Stimulated activated naive CD8-positive, alpha-beta T cell treated with anti-CD3 and anti-CD28 coated beads, Interleukin-15, Interleukin-2, amounts not matched to agents 100 U/mL and 50 U/mL, for 24 hours (primary cell): ENCODE measurements at regions not wholly inside any gene's neighbourhood (a gene's known extent, or its start where the extent isn't known, plus 50 kb on each side); places are given as distances from the start of the nearest gene placed in this dataset.

Experiments
- ATAC-seq: fragments of 150-1000 bp; cut with Tn5 transposase; one replicate; pipeline ENCODE4 v1.10.0; 2021
- DNase-seq: peaks from one replicate; pipeline ENCODE4 v3.0.0; 2021

- ATAC-seq (no peak), DNase-seq (no peak)
Observed at GRCh38 chr3:23665741-23666140, 140.0 kb upstream of the UBE2E1 start.

DNA sequence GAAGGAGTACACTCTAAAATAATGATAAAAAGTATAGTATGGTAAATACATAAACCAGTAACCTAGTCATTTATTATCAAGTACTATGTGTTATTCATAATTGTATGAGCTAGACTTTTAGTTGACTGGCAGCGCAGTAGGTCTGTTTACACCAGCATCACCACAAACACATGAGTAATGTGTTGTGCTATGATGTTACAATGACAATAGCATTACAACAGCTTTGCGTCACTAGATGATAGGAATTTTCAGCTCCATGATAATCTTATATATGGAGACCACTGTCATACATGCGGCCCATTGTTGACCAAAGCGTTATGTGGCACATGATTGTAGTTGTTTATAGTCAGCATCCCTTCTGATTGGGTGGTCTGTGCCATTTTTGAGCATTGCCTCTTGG, 138.9 kb upstream of the UBE2E1 start:
- ATAC-seq (no peak), DNase-seq (no peak)

DNA sequence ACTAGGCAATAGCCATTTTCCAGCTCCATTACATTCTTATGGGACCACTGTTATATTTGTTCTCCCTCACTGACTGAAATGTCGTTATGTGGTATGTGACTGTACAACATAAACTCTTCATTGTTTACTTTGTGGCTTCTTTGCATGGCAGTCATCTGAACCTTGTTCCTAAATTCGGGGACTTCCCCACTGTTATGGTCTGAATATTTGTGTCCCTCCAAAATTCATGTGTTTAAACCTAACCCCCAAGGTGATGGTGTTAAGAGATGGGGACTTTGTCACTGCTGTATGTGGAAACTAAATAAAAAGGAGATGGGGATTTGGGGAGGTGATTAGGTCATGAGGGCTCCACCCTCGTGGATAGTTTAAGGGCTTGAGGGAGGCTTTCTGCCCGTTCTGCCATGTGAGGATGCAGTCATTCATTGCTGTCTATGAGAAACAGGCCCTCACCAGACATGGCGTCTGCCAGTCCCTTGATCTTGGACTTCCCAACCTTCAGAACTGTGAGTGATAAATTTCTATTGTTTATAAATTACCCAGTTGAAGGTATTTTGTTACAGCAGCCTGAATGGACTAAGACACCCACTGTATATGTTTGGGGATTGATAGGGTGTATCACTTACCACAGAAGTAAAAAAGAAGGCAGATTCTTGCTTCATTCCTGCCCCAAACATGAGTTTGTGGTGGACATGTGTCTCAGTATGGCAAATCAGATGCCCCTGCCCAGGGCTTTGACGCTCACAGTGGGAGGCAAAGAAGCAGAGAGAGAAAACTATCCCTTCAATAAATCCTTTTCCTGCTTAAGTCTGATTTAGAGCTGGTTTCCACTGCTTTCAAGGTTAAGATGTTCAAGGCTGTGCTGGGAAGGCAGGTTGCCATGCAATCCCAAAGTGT, 138.0 kb upstream of the UBE2E1 start:
- DNase-seq = no peak
- no peak for ATAC-seq

DNA sequence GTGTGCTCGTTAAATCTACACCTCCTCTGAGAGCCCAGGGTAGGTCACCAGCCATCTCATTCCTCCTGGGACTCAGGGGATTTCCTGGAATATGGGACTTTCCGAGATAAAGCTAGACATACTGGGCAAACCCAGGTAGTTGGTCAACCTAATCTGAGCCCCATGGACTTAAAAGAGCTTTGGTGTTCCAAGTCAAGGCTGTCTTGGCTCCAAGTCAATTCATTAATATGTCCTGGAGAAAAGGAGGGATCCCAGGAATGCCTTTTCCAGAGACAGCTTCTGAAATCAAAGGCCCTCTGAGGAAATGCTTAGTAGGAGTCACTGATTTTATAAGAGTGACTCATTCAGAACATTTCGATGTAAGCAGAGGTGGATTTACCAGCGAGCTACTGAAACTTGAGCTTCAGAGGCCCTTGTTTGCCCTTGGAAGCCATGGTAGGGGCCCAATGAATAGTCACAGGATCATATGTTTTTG, 137.3 kb upstream of the UBE2E1 start:
- ATAC-seq (no peak), DNase-seq (no peak)

DNA sequence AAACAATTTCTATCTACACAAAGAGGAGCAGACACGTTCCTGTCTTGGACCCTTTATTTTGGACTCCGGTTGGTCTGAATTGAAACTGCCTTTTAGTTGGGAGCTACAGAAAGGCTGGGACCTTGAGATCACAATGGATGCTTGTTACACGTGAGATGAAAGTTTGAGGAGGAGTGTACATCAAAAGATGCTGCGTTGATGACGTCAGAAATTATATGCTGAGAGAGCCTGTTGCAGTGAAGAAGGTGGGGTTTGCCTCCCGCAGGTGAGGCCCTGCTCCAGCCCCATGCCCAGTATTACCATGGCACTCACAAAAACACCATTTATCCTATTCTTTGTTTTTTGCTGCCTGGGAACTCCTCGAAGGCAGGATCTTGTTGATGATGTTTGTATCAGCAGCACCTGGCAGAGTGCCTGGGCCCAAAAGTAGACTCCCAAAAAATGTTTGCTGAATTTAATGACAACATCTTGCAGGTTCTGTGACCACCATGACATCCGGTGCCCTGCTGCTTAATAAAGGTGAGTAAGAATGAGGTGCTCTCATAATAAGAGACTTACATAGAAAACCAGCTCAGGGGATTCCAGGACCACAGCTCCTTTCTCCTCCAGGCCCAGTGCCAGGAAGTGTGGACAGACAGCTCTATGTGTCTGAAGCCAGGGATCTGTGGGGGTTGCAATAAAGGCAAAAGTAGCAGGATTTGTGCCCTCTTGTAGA, 136.1 kb upstream of the UBE2E1 start:
- ATAC-seq = no peak
- DNase-seq = no peak

DNA sequence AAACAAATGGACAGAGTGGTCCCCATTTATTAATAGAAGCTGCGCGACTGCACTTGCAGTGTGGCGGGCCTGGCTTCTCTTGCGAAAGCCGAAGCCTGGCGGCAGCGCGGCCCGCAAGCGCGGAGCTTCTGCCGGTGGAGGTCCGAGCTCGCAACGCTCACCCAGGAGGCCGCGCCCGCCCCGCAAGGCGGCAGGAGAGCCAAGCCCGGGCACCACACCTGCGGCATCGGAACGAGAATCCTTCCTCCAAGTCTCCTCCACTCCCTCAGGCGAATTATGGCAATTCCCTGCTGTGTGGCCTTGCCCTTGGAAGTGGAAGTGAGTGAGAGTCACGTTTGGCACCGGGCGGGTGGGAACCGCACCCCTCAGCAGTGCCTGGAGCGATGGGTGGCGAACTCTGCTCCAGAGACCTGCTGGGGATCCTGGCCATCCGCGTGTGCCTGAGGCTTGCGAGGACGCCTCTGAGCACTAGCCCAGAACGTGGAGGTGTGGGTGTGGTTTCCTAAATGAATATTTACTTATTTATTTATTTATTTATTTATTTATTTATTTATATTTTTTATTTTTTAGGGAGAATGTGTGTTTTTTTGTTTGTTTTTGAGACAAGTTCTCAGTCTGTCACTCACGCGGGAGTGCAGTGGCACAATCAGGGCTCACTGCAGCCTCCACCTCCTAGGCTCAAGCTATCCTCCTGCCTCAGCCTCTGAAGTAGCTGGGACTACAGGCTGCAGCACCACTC, 133.7 kb upstream of the UBE2E1 start:
- no peak for DNase-seq

GRCh38 chr3:23672628-23673027, 133.1 kb upstream of the UBE2E1 start:
- no peak for DNase-seq
- no peak for ATAC-seq

More for the DNA sequence above, 133.7 kb upstream of the UBE2E1 start:
- ATAC-seq = peak; percentile 36

GRCh38 chr3:23675010-23675409, 130.7 kb upstream of the UBE2E1 start:
- DNase-seq (no peak), ATAC-seq (no peak)

DNA sequence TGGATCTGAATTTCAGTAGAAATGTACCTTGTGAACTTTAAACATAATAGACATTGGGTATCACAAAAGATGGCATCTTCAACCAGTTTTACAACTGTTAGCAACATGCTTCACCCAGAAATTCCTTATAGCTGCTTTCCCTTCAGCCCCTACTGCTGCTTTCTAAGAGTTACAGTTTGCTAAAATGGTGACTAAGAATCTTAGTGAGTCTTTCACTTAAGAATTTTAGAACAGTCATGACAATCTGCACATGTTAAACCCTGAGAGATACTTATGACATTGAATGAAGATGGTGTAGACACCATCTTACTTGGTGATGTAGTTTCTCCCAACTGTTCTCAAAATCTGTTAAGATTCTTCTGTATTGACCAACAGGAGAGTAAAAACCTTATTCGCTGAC, 129.7 kb upstream of the UBE2E1 start:
- DNase-seq = no peak

GRCh38 chr3:23682646-23683045, 123.1 kb upstream of the UBE2E1 start:
- ATAC-seq (no peak), DNase-seq (no peak)

More for the DNA sequence above, 129.7 kb upstream of the UBE2E1 start:
- no peak for ATAC-seq

GRCh38 chr3:23685541-23686258, 120.1 kb upstream of the UBE2E1 start:
- ATAC-seq (peak; percentile 57), DNase-seq (no peak)

GRCh38 chr3:23686519-23686918, 119.2 kb upstream of the UBE2E1 start:
- DNase-seq (no peak), ATAC-seq (no peak)

- DNase-seq (no peak), ATAC-seq (no peak)
Observed at GRCh38 chr3:23691357-23691895, 114.3 kb upstream of the UBE2E1 start.

GRCh38 chr3:23696842-23697241, 108.9 kb upstream of the UBE2E1 start:
- no peak for ATAC-seq
- DNase-seq = no peak

GRCh38 chr3:23697416-23697815, 108.3 kb upstream of the UBE2E1 start:
- DNase-seq (no peak), ATAC-seq (no peak)

DNA sequence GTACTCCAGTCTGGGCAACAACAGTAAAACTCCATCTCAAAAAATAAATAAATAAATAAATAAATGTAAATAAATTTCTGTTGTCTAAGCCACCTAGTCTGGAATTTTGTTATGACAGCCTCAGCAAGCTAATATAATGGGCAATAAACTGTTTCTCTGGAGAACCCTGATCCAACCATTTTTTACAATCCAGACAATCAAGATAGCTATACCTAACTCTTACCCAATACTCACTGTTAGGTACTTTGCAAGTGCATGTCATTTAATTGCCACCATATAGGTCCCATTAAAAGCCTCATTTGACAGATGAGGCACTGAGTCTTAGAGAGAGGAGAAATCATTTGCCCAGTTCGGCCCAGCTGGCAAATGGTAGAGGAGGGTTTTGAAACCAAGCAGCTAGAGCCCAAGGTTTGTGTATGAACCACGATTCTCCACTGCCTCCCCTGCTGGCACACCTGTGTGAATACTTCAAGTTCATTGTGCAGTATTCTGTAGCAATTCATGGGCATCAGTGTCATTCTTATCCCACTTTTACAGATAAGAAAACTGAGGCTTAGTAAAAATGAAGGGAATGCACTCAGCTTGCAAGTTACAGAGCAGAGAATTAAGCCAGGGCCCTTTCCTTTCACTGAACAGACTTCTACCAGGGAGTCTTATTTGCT, 107.0 kb upstream of the UBE2E1 start:
- ATAC-seq (no peak), DNase-seq (no peak)

DNA sequence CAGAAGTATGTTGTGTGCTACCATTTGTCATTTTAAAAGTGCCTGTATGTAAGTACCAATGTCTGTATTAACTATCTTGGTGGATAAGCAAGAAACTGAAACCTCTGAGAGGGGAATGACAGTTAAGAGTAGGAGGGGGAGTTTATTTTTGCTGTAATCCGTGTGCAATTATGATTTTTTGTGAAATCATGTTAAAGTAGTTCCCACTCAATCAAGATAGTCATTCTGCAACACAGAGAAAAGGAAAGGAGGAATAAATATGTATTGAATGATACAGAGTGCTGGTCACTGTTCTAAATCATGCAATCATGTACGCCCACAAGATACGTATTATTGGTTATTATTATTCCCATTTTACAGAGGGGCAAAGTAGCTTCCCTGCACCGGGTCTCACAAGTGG, 105.1 kb upstream of the UBE2E1 start:
- ATAC-seq = no peak
- no peak for DNase-seq

DNA sequence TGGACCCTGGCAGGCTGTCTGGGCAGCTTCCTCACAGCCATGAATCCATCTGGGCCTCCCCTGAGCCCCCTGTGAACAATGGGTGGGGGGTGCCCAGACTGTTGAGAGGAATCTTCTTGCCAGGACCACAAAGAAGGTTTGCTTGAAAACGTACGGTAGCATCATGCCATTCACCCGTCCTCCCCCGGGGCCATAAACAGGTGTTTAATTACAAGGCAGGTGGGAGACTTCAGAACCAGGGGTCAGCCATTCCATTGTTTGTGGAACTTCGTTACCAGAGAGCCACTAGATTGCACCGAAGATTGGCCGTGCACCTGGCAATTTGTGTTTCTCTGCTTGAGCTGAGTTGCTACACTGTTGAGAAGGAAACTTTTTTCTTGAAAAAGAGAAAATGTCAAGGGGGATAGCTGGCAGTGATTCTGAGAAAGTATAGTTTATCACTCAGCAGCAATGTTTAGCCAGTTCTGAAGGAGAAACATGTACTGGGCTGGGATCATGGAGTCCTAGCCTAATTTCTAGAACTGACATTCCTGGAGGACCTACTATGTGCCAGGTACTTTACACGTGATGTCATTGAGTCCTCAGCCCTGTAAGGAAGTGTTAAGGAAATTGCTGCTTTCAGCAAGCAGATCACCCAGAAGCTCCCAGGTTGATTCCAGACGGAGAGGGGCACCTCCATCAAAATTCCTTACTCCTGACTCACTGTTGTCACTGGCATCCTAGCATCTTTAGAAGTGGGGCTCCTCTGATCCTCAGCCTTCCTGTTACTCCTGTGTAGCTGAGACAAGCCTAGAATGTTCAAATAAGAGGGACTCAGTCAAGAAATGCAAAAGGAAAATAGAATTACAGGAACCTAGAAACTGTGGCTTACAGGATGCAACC, 103.8 kb upstream of the UBE2E1 start:
- DNase-seq (no peak), ATAC-seq (no peak)

- DNase-seq = no peak
Observed at GRCh38 chr3:23704298-23704697, 101.5 kb upstream of the UBE2E1 start.

DNA sequence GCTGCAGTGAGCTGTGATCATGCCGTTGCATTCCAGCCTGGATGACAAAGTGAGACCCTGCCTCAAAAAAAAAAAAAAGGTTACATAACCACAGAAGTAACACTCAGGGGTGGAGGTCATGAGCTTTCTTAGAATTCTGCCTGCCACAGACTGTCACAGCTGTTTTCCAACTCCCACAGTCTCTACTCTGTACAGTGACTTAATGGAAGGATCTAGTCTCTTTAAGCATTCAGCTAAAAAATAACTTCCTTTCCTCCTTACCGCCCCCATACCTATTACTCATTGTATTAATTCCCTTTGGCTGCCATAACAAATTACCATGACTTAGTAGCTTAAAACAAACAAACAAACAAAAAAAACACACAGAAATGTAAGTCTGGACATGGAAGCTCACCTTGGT, 99.6 kb upstream of the UBE2E1 start:
- no peak for DNase-seq
- ATAC-seq = peak; percentile 68

More at GRCh38 chr3:23704298-23704697, 101.5 kb upstream of the UBE2E1 start:
- no peak for ATAC-seq
